HG03103 (cell line): ENCODE measurements at regions not wholly inside any gene's neighbourhood (a gene's known extent, or its start where the extent isn't known, plus 50 kb on each side); places are given as distances from the start of the nearest gene placed in this dataset.

Experiments
- ATAC-seq: cut with Tn5 transposase; IDR thresholded peaks from one replicate; pipeline ENCODE4 v1.9.1; 2021; ENCODE audit warnings: low read depth; ENCODE audit not compliant: unreplicated experiment

GRCh38 chr18:24770311-24771024, 310.0 kb downstream of the HRH4 start:
- no peak for ATAC-seq

- no peak for ATAC-seq
Observed at GRCh38 chr18:24771300-24771699, 310.9 kb downstream of the HRH4 start.

- ATAC-seq: no peak
Observed at GRCh38 chr18:24773101-24773500, 312.7 kb downstream of the HRH4 start.

GRCh38 chr18:24776019-24776418, 315.6 kb downstream of the HRH4 start:
- no peak for ATAC-seq

GRCh38 chr18:24778810-24779418, 318.5 kb downstream of the HRH4 start:
- ATAC-seq: no peak

GRCh38 chr18:24782566-24782965, 322.1 kb downstream of the HRH4 start:
- no peak for ATAC-seq

- no peak for ATAC-seq
Observed at GRCh38 chr18:24785019-24785418, 324.6 kb downstream of the HRH4 start.

GRCh38 chr18:24786027-24786426, 325.6 kb downstream of the HRH4 start:
- ATAC-seq: no peak

GRCh38 chr18:24790347-24790746, 329.9 kb downstream of the HRH4 start:
- ATAC-seq: no peak

GRCh38 chr18:24791751-24792545, 331.5 kb downstream of the HRH4 start:
- no peak for ATAC-seq

GRCh38 chr18:24793742-24794141, 333.3 kb downstream of the HRH4 start:
- no peak for ATAC-seq

- ATAC-seq: no peak
Observed at GRCh38 chr18:24795129-24795528, 334.7 kb downstream of the HRH4 start.

GRCh38 chr18:24797981-24798380, 337.5 kb downstream of the HRH4 start:
- no peak for ATAC-seq

GRCh38 chr18:24799176-24799575, 338.7 kb downstream of the HRH4 start:
- ATAC-seq: no peak

- no peak for ATAC-seq
Observed at GRCh38 chr18:24799720-24800119, 339.3 kb downstream of the HRH4 start.

- ATAC-seq: no peak
Observed at GRCh38 chr18:24801001-24801400, 340.6 kb downstream of the HRH4 start.

GRCh38 chr18:24802456-24802855, 342.0 kb downstream of the HRH4 start:
- ATAC-seq: no peak

- ATAC-seq: no peak
Observed at GRCh38 chr18:24805156-24805555, 344.7 kb downstream of the HRH4 start.

GRCh38 chr18:24809173-24809950, 348.9 kb downstream of the HRH4 start:
- ATAC-seq: no peak

GRCh38 chr18:24810561-24811305, 350.3 kb downstream of the HRH4 start:
- ATAC-seq: no peak
